SW480 (cell line): ENCODE measurements at regions not wholly inside any gene's neighbourhood (a gene's known extent, or its start where the extent isn't known, plus 50 kb on each side); places are given as distances from the start of the nearest gene placed in this dataset.
"Not testable (repeated sequence)": the region's sequence is repeated elsewhere in the genome, so short reads cannot be mapped to it uniquely, and the experiment has no call there.

ENCODE experiments used
- DNase-seq: peaks from one replicate; pipeline ENCODE4 v3.0.0-alpha.2; 2016; ENCODE audit warnings: low spot score

- no peak for DNase-seq
These were observed 100.8 kb upstream of the CXorf66 start for GRCh38 chrX:140065961-140066662.

- DNase-seq: no peak
These were observed 99.7 kb upstream of the CXorf66 start for GRCh38 chrX:140064993-140065392.

GRCh38 chrX:140057001-140057411 is 91.7 kb upstream of the CXorf66 start:
- DNase-seq: peak; percentile 58

GRCh38 chrX:140053846-140054245 is 88.5 kb upstream of the CXorf66 start:
- DNase-seq: no peak

- DNase-seq: peak; percentile 3
These were observed 85.6 kb upstream of the CXorf66 start for GRCh38 chrX:140050906-140051305.

- peak; percentile 44 for DNase-seq
These were observed 75.1 kb upstream of the CXorf66 start for GRCh38 chrX:140040386-140040785.

- DNase-seq: no peak
These were observed 73.5 kb upstream of the CXorf66 start for GRCh38 chrX:140038842-140039241.

- no peak for DNase-seq
These were observed 69.6 kb upstream of the CXorf66 start for GRCh38 chrX:140034916-140035315.

GRCh38 chrX:140022482-140022881 is 57.2 kb upstream of the CXorf66 start:
- no peak for DNase-seq

- not testable (repeated sequence) for DNase-seq
These were observed 53.8 kb upstream of the CXorf66 start for GRCh38 chrX:140019134-140019533.
